ENCODE measurements at regions not wholly inside any gene's neighbourhood (a gene's known extent, or its start where the extent isn't known, plus 50 kb on each side); places are given as distances from the start of the nearest gene placed in this dataset.

GRCh38 chr10:49457686-49458085 is 61.8 kb upstream of the DRGX start:
- no peak for TF ChIP-seq POLR2AphosphoS5 (IDR thresholded peaks at IDR 0.05)
- TF ChIP-seq CTCF (IDR thresholded peaks at IDR 0.05 in 8 of 11, conservative IDR thresholded peaks at IDR 0.05 in 3 of 11): no peak
- no peak for TF ChIP-seq POLR2A (IDR thresholded peaks at IDR 0.05)

All from spleen (tissue), 7 donors.